PC-3 (cell line): ENCODE measurements at regions not wholly inside any gene's neighbourhood (a gene's known extent, or its start where the extent isn't known, plus 50 kb on each side); places are given as distances from the start of the nearest gene placed in this dataset.

Experiments
- ATAC-seq: fragments of 200-7000 bp; cut with Tn5 transposase; 2 replicates; pipeline ENCODE4 v1.9.1; 2020; ENCODE audit warnings: mild to moderate bottlenecking, moderate library complexity
- BruUV-seq: library from RNA; stranded (reverse); fragments of 400-500 nt; replicated peaks from 2 replicates; lab custom pipeline; 2021; lab: Mats Ljungman, UMichigan
- CTCF ChIA-PET: fragments of 300-600 bp; sonication (Branson Sonifier 250); formaldehyde crosslinking; loops from one replicate; lab custom pipeline; 2022; ENCODE audit warnings: antibody characterized with exemption; lab: Charles Lee
- POLR2A ChIA-PET: fragments of 300-600 bp; sonication (Branson Sonifier 250); formaldehyde crosslinking; loops from one replicate; lab custom pipeline; 2022; ENCODE audit warnings: antibody characterized with exemption; ENCODE audit not compliant: unreplicated experiment; lab: Charles Lee
- DNase-seq: peaks from one replicate; pipeline ENCODE4 v3.0.0-alpha.2; 2015
- H2AFZ ChIP-seq: fragments of 300-600 bp; sonication (generic); 2 replicates; pipeline ENCODE4 v1.6.0; 2016; ENCODE audit warnings: antibody characterized with exemption, low read length
- H3F3A ChIP-seq: fragments of 300-600 bp; sonication (generic); one replicate; pipeline ENCODE4 v1.6.0; 2017; ENCODE audit warnings: antibody characterized with exemption, low read length, control low read depth, mild to moderate bottlenecking; ENCODE audit not compliant: unreplicated experiment
- H3K27ac ChIP-seq: fragments of 300-600 bp; sonication (generic); 2 replicates; pipeline ENCODE4 v1.5.1; 2016; ENCODE audit warnings: mild to moderate bottlenecking, low read length
- H3K27me3 ChIP-seq: fragments of 300-600 bp; sonication (generic); 2 replicates; pipeline ENCODE4 v1.6.1; 2016; ENCODE audit warnings: low read length, mixed read lengths
- H3K36me3 ChIP-seq: fragments of 300-600 bp; sonication (generic); 2 replicates; pipeline ENCODE4 v1.6.1; 2016; ENCODE audit warnings: low read depth, mixed run types, low read length, mixed read lengths
- H3K4me1 ChIP-seq: fragments of 300-600 bp; sonication (generic); 2 replicates; pipeline ENCODE4 v1.5.1; 2016; ENCODE audit warnings: low read length; ENCODE audit not compliant: insufficient read depth
- H3K4me2 ChIP-seq: fragments of 300-600 bp; sonication (generic); 2 replicates; pipeline ENCODE4 v1.6.0; 2016; ENCODE audit warnings: low read length
- H3K4me3 ChIP-seq: fragments of 300-600 bp; sonication (generic); 2 replicates; pipeline ENCODE4 v1.5.1; 2016; ENCODE audit warnings: mild to moderate bottlenecking, low read length, mixed read lengths
- H3K79me2 ChIP-seq: fragments of 300-600 bp; sonication (generic); 2 replicates; pipeline ENCODE4 v1.6.1; 2017; ENCODE audit warnings: low read length, mixed read lengths
- H3K9ac ChIP-seq: fragments of 300-600 bp; sonication (generic); 2 replicates; pipeline ENCODE4 v1.6.0; 2016; ENCODE audit warnings: mild to moderate bottlenecking, low read length
- H3K9me2 ChIP-seq: fragments of 300-600 bp; sonication (generic); replicated peaks from 2 replicates; pipeline ENCODE4 v1.6.1; 2016; ENCODE audit warnings: mixed run types, low read length, mixed read lengths
- H3K9me3 ChIP-seq: fragments of 300-600 bp; sonication (generic); 2 replicates; pipeline ENCODE4 v1.6.1; 2016; ENCODE audit warnings: low read length, mixed read lengths
- H4K20me1 ChIP-seq: fragments of 300-600 bp; sonication (generic); 2 replicates; pipeline ENCODE4 v1.6.1; 2016; ENCODE audit warnings: low read length, mixed read lengths
- EZH2 ChIP-seq: fragments of 300-600 bp; sonication (generic); IDR thresholded peaks from one replicate; pipeline ENCODE4 v1.6.1; 2017; ENCODE audit warnings: antibody characterized with exemption, mild to moderate bottlenecking, low read length; ENCODE audit not compliant: unreplicated experiment
- EZH2phosphoT487 ChIP-seq: fragments of 300-600 bp; sonication (generic); IDR thresholded peaks from 2 replicates; pipeline ENCODE4 v1.6.1; 2018; ENCODE audit warnings: mild to moderate bottlenecking, antibody characterized with exemption, low read length, borderline replicate concordance
- intact Hi-C: fragments of 100-400 bp; cut with micrococcal nuclease; formaldehyde crosslinking; loops from 2 replicates; pipeline ENCODE4 v1.9.0; 2023
- TF ChIP-seq, protein P1 (sequence below): fragments of 300-600 bp; sonication (generic); conservative IDR thresholded peaks from 2 replicates; pipeline ENCODE4 v1.5.1; 2017; ENCODE audit warnings: antibody characterized with exemption, low read depth, mild to moderate bottlenecking, low read length

DNA sequence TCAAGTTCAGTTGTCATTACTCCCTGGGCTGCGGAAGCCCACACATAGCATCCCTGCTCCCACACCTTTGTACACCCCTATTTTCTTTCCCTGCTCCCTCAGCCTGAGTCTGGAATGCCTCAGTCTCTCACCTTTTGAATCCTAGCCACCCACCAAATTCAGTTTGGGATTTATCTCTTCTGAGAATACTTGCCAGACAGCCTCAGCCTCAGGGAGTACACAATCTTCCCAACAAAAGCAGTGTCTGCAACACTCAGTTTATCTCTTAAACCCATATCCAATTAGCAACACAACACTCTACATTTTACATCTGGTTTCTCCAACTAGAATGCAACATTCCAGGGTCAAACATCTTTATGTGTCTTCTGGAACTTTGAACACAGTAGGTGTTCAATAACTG, 190.2 kb downstream of the GPAM start:
- Histone ChIP-seq H3K36me3 (no peaks in the 10 kb centered on the region), H3K9ac (no peak overlapping the region), H3K4me3 (no peak overlapping the region), H3K9me2 (no peaks in the 10 kb centered on the region), H3K79me2 (no peaks in the 10 kb centered on the region), H3K27me3 (peaks cover 10% of the 10 kb centered on the region), H4K20me1 (no peaks in the 10 kb centered on the region), H3K4me1 (no peaks in the 10 kb centered on the region), H3K27ac (no peak overlapping the region), H3F3A (no peaks in the 10 kb centered on the region), H3K9me3 (no peaks in the 10 kb centered on the region), H3K4me2 (no peak overlapping the region), H2AFZ (no peak overlapping the region)
- ChIA-PET POLR2A (no interaction called here), CTCF (no interaction called here)
- DNase-seq (no peak), ATAC-seq (no peak)
- intact Hi-C loops: no loop called here
- no TSS peak for BruUV-seq
- TF ChIP-seq EZH2phosphoT487 (no peak), EZH2 (no peak)
- TF ChIP-seq, protein P1, sequence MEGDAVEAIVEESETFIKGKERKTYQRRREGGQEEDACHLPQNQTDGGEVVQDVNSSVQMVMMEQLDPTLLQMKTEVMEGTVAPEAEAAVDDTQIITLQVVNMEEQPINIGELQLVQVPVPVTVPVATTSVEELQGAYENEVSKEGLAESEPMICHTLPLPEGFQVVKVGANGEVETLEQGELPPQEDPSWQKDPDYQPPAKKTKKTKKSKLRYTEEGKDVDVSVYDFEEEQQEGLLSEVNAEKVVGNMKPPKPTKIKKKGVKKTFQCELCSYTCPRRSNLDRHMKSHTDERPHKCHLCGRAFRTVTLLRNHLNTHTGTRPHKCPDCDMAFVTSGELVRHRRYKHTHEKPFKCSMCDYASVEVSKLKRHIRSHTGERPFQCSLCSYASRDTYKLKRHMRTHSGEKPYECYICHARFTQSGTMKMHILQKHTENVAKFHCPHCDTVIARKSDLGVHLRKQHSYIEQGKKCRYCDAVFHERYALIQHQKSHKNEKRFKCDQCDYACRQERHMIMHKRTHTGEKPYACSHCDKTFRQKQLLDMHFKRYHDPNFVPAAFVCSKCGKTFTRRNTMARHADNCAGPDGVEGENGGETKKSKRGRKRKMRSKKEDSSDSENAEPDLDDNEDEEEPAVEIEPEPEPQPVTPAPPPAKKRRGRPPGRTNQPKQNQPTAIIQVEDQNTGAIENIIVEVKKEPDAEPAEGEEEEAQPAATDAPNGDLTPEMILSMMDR: no peak

DNA sequence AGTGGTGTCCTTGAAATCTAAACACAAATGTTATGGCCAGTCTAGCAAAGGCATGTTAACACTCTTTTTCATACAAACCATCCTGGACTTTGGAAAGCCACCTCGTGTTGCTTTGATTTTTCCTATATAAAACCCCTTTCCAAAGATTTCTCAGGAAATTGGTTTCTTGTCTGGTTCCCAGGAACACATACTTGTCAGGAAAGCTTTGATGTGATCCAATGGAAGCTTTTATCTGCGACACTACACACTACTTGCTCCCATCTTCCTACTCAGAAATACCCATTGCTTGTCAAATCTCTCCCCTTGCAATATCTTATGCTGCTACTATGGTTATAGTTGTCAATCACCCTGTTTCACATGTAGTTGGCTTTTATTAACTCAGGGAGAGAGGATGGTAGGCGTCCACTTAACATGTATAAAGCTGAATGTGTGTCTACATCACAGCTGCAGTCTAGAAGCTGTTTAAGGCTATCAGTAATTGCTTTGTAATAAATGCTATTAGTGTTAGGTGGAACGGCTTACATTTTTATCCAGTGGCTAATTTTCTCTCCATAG, 189.6 kb downstream of the GPAM start:
- intact Hi-C loops: no loop called here
- Histone ChIP-seq H3K9ac (no peak overlapping the region), H3K79me2 (no peaks in the 10 kb centered on the region), H3K9me3 (no peaks in the 10 kb centered on the region), H3K27me3 (peaks cover 10% of the 10 kb centered on the region), H3K9me2 (no peaks in the 10 kb centered on the region), H3K36me3 (no peaks in the 10 kb centered on the region), H3K4me3 (no peak overlapping the region), H4K20me1 (no peaks in the 10 kb centered on the region), H3K27ac (no peak overlapping the region), H2AFZ (no peak overlapping the region), H3F3A (no peaks in the 10 kb centered on the region), H3K4me2 (no peak overlapping the region), H3K4me1 (no peaks in the 10 kb centered on the region)
- DNase-seq (no peak), ATAC-seq (no peak)
- TF ChIP-seq, protein P1: no peak
- no peak for TF ChIP-seq EZH2
- TF ChIP-seq EZH2phosphoT487: no peak
- CTCF ChIA-PET: no interaction called here
- POLR2A ChIA-PET: no interaction called here
- no TSS peak for BruUV-seq

DNA sequence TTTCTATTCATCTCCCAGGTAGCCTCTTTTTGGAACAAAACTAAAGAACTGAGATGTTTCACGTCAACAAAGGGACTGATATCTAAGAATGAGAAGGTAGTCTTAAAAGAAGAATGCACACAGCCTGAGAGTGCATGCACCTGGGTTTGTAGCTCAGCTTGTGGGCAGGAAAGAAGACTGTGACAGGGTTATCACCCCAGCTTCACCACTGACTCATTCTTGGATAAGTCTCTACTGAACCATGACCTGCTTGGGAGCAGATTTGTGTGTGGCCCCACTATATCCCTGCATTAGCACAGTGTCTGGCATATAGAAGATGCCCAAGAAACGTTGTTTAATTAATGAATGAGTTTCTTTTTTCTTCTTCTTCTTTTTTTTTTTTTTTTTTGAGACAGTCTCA, 187.5 kb downstream of the GPAM start:
- Histone ChIP-seq H3K79me2 (no peaks in the 10 kb centered on the region), H3K9me2 (no peaks in the 10 kb centered on the region), H3F3A (no peaks in the 10 kb centered on the region), H3K4me3 (no peak overlapping the region), H3K9ac (no peak overlapping the region), H3K27me3 (no peaks in the 10 kb centered on the region), H3K4me2 (no peak overlapping the region), H4K20me1 (no peaks in the 10 kb centered on the region), H3K27ac (no peak overlapping the region), H3K36me3 (no peaks in the 10 kb centered on the region), H3K4me1 (no peaks in the 10 kb centered on the region), H2AFZ (no peak overlapping the region), H3K9me3 (no peaks in the 10 kb centered on the region)
- ChIA-PET POLR2A (no interaction called here), CTCF (no interaction called here)
- intact Hi-C loops: no loop called here
- no peak for TF ChIP-seq EZH2
- no peak for TF ChIP-seq EZH2phosphoT487
- TF ChIP-seq, protein P1: no peak
- no peak for DNase-seq
- no peak for ATAC-seq
- BruUV-seq: no TSS peak
